ENCODE measurements at regions not wholly inside any gene's neighbourhood (a gene's known extent, or its start where the extent isn't known, plus 50 kb on each side); places are given as distances from the start of the nearest gene placed in this dataset.

- TF ChIP-seq POLR2AphosphoS5 (IDR thresholded peaks at IDR 0.05; ENCODE audit: borderline replicate concordance, low read depth, low read length) (no peak), EZH2 (IDR thresholded peaks at IDR 0.05) (no peak), FOXP2 (optimal IDR thresholded peaks at IDR 0.05; ENCODE audit: control extremely low read depth, extremely low read length, insufficient read depth) (no peak)
Measured at GRCh38 chrX:13464599-13465275, 104.7 kb upstream of the EGFL6 start.

Data from SK-N-MC (cell line).